Activated CD4-positive, alpha-beta memory T cell treated with anti-CD3 and anti-CD28 coated beads, Interleukin-2, amount 10 ng/mL, durations not matched to agents 7 days and 5 days (primary cell): ENCODE measurements at regions not wholly inside any gene's neighbourhood (a gene's known extent, or its start where the extent isn't known, plus 50 kb on each side); places are given as distances from the start of the nearest gene placed in this dataset.

ENCODE experiments used
- CTCF ChIA-PET: fragments of 350-600 bp; sonication (Branson Sonifier 250); formaldehyde crosslinking; loops from one replicate; lab custom pipeline; 2021; ENCODE audit warnings: antibody characterized with exemption, inconsistent platforms; lab: Charles Lee
- POLR2A ChIA-PET: fragments of 350-600 bp; sonication (Branson Sonifier 250); formaldehyde crosslinking; loops from one replicate; lab custom pipeline; 2021; ENCODE audit warnings: antibody characterized with exemption; lab: Charles Lee
- DNase-seq: peaks from one replicate; pipeline ENCODE4 v3.0.0-alpha.2; 2020
- H3K27ac Mint-ChIP-seq: one replicate; pipeline ENCODE4 v1.8.0; 2021; ENCODE audit warnings: mild to moderate bottlenecking, mixed read lengths
- H3K27me3 Mint-ChIP-seq: one replicate; pipeline ENCODE4 v1.8.0; 2021; ENCODE audit warnings: mixed read lengths
- H3K36me3 Mint-ChIP-seq: one replicate; pipeline ENCODE4 v1.8.0; 2021; ENCODE audit warnings: low read depth, mixed read lengths
- H3K4me1 Mint-ChIP-seq: one replicate; pipeline ENCODE4 v1.8.0; 2021; ENCODE audit warnings: mixed read lengths
- H3K4me3 Mint-ChIP-seq: one replicate; pipeline ENCODE4 v1.8.0; 2021; ENCODE audit warnings: mild to moderate bottlenecking, mixed read lengths
- H3K9me3 Mint-ChIP-seq: one replicate; pipeline ENCODE4 v1.8.0; 2021; ENCODE audit warnings: mixed read lengths

DNA sequence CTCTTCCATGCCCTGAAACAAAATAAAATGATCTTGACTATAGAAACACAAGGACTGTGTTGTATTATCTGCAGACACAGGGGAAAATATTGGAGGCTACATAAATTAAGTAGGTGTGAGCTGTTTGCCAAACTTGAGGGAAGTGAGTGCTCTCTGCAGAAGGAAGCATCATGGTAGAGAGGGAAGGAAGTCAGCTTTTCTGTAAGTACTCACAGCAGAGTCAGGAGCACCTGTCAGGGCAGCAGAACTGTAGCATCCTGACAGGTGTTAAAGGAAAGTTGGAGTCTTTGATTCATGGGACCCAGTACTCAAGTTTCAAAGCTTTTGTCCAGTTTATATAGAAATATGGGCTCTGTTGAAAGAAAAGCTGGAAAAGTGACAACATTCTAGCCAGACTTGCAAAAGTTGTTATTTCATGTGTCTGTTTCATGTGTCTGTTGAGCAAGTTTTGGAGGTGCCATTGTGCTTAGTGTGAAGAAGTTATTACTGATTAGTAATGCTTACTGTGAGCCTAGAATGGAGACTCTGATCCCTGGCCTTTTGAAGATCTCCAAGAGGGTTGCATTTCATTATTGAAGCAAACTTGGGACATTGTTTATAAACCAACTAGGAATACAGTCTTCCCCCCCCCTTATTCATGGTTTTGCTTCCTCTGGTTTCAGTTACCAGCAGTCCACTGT, 194.7 kb downstream of the SPATA31D1 start:
- no peak for DNase-seq
- H3K27ac Mint-ChIP-seq: no peak overlapping the region
- H3K4me3 Mint-ChIP-seq: no peak overlapping the region
- no peaks in the 10 kb centered on the region for H3K4me1 Mint-ChIP-seq
- no peaks in the 10 kb centered on the region for H3K27me3 Mint-ChIP-seq
- POLR2A ChIA-PET: no interaction called here
- peaks cover 18% of the 10 kb centered on the region for H3K9me3 Mint-ChIP-seq
- H3K36me3 Mint-ChIP-seq: no peaks in the 10 kb centered on the region
- CTCF ChIA-PET: no interaction called here

DNA sequence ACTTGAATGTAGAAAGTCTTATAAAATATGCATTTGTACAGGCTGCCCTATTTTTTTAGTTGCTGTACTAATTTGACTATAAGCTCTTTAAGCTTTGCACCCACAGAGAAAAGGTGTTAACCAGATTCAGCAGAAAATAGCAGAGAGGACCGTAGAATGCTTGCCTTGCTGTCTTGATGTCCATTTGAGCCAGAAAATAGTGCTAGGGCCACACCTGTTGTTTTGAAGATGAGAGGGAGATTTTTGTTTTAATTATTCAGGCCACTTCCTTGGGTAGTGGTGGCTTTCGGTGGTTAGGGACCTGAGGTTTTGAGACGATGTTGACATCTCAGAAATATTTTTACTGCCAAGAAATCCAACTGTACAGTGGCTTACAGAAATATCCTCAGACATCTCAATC, 196.0 kb downstream of the SPATA31D1 start:
- ChIA-PET CTCF (no interaction called here), POLR2A (no interaction called here)
- Mint-ChIP-seq H3K4me3 (no peak overlapping the region), H3K27ac (no peak overlapping the region), H3K27me3 (no peaks in the 10 kb centered on the region), H3K4me1 (no peaks in the 10 kb centered on the region), H3K9me3 (peaks cover 18% of the 10 kb centered on the region), H3K36me3 (no peaks in the 10 kb centered on the region)
- DNase-seq: no peak

DNA sequence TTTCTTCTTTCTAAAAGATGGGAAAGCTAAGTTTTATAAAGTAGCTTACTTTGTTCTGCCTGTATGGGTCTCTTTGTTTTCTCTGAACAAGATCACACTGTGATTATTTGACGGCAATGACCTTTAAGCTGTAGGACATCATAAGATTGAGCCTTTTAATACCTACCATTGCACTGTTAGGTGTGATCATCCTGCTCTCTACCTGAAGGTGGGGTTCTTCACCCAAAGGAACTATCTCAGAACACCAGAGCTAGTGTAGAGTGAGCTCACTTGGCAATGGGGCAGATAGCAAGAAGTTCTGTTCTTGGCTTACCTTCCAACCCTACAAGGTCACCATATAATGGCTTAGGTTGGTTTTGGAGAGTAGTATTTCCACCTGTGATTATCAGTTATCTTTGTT, 200.2 kb downstream of the SPATA31D1 start:
- peaks cover 6% of the 10 kb centered on the region for H3K9me3 Mint-ChIP-seq
- no peak for DNase-seq
- H3K4me3 Mint-ChIP-seq: no peak overlapping the region
- H3K4me1 Mint-ChIP-seq: no peaks in the 10 kb centered on the region
- H3K36me3 Mint-ChIP-seq: no peaks in the 10 kb centered on the region
- ChIA-PET CTCF (no interaction called here), POLR2A (no interaction called here)
- no peaks in the 10 kb centered on the region for H3K27me3 Mint-ChIP-seq
- no peak overlapping the region for H3K27ac Mint-ChIP-seq

DNA sequence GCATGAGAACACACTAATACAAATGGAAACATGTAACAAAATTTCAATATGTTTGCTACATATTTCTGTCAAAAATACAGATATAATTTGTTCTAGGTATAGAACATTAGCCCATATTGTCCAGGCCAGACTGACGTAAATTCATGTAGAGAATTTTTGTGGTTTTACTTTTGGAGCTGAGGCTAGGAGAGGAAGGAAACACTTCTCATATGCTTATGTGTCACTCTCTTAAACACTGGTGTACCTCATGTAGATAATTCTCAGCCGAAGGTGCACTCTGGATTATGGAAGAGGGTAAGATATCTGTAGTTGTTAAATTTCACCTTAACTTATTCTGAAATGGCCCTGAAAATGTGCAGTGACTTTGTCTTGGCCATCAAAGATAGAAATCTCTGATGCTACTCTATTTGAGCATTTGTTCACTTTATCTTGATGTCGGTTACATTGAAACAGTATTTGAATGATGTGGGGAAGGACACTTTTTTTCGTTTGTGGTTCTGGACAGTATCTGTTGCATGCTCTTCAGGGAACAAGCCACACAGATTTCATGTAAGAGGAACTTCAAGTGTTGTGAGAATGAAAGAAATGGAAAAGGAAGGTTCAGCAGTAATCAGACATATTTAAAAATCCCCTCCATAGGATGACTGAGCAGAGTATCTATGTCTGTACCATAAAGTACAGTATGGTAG, 202.7 kb downstream of the SPATA31D1 start:
- H3K4me1 Mint-ChIP-seq: no peaks in the 10 kb centered on the region
- peaks cover 11% of the 10 kb centered on the region for H3K9me3 Mint-ChIP-seq
- no peak for DNase-seq
- ChIA-PET CTCF (no interaction called here), POLR2A (no interaction called here)
- H3K36me3 Mint-ChIP-seq: no peaks in the 10 kb centered on the region
- no peak overlapping the region for H3K27ac Mint-ChIP-seq
- H3K27me3 Mint-ChIP-seq: no peaks in the 10 kb centered on the region
- H3K4me3 Mint-ChIP-seq: no peak overlapping the region

DNA sequence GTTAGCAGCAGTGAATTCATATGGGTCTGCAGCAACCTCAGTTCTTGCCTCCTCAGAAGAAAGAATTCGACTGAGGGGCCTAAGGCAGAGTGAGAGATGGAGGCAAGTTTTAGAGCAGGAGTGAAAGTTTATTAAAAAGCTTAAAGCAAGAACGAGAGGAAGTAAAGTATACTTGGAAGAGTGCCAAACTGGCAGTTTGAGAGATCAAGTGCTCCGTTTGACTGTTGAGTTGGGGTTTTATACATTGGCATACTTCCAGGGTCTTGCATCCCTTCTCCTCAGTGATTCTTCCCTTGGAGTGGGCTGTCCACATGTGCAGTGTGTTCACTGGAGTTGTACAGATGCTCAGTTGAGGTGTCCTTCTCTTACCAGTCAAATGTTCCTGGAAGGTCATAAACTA, 203.6 kb downstream of the SPATA31D1 start:
- ChIA-PET POLR2A (no interaction called here), CTCF (no interaction called here)
- Mint-ChIP-seq H3K4me1 (no peaks in the 10 kb centered on the region), H3K27me3 (no peaks in the 10 kb centered on the region), H3K36me3 (no peaks in the 10 kb centered on the region), H3K9me3 (peaks cover 11% of the 10 kb centered on the region), H3K27ac (no peak overlapping the region), H3K4me3 (no peak overlapping the region)
- DNase-seq: no peak

DNA sequence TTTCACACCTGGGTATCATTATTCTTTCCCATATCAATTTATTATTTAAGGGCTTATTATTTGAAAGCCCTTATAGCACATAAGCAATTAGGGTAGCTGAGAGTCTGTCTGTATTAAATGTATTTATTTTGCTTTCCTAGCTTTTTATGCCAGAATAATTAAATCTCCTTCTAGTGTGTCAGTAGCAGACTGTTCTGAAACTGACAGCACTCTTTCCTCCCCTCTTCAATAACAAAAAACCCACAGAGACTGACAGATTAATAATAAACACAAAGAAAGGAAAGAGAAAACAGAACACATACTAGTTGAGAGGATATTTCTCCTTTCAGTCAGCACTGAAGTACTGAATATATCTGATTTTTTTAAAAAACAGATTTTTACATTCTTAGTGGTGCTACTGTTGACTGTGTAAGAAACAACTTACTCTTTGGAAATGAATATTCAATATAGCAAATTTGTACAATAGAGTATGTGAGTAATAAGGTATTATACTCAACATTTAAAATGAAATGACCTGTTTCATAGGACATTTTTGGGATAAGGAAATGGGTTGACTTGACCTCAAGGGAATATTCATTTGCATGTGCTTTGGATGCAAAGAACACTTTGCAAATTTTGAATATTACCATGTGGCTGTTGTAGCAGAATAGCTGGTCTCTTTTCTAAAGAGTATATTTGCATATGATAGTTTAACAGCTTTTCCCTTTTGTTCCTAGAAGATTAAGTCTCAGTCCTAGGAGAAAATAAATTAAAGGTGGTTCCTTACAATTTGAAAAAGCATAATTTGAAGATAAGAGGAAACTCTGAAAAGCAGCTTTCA, 208.3 kb downstream of the SPATA31D1 start:
- ChIA-PET POLR2A (no interaction called here), CTCF (no interaction called here)
- no peaks in the 10 kb centered on the region for H3K4me1 Mint-ChIP-seq

DNA sequence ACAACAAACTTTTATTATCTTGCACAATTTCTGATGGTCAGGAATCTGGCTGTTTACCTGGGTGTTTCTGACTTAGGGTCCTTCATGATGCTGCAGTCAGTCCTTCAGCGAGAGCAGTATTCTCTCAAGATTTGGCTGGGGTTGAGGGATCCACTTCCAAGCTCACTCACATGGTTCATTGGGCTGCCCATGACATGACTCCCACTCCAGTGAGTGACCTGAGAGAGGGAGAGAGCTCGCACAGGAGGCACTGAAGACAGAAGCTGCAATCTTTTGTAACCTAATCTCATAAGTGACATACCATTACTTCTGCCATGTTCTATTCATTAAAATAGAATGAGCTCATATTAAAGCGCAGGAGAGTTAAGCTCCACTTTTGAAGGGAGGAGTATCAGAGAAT, 212.6 kb downstream of the SPATA31D1 start:
- Mint-ChIP-seq H3K27me3 (no peaks in the 10 kb centered on the region), H3K9me3 (no peaks in the 10 kb centered on the region), H3K4me1 (no peaks in the 10 kb centered on the region), H3K36me3 (no peaks in the 10 kb centered on the region), H3K27ac (no peak overlapping the region), H3K4me3 (no peak overlapping the region)
- CTCF ChIA-PET: no interaction called here
- POLR2A ChIA-PET: no interaction called here
- no peak for DNase-seq

More for the DNA sequence above, 208.3 kb downstream of the SPATA31D1 start:
- DNase-seq: no peak
- H3K27ac Mint-ChIP-seq: no peak overlapping the region
- peaks cover 11% of the 10 kb centered on the region for H3K9me3 Mint-ChIP-seq
- no peak overlapping the region for H3K4me3 Mint-ChIP-seq
- no peaks in the 10 kb centered on the region for H3K27me3 Mint-ChIP-seq
- no peaks in the 10 kb centered on the region for H3K36me3 Mint-ChIP-seq

DNA sequence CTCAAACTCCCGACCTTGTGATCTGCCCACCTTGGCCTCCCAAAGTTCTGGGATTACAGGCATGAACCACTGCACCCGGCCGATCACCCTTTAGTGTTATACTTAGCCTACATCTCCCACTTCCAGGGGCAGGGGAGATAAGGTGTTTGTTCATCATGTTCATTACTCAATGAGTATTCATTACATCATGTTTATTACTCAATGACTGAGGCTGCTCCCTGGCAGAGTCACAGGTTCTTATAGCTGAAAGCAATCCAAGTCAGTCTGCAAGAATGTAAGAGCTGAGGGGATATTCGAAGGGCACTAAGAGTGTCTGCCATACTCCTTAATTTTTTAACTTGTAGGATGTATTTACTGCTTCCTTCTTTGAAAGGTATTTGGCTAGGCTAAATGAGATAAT, 214.2 kb downstream of the SPATA31D1 start:
- Mint-ChIP-seq H3K4me1 (no peaks in the 10 kb centered on the region), H3K4me3 (no peak overlapping the region), H3K27me3 (no peaks in the 10 kb centered on the region), H3K9me3 (no peaks in the 10 kb centered on the region), H3K27ac (no peak overlapping the region), H3K36me3 (no peaks in the 10 kb centered on the region)
- CTCF ChIA-PET: no interaction called here
- no peak for DNase-seq
- POLR2A ChIA-PET: no interaction called here

DNA sequence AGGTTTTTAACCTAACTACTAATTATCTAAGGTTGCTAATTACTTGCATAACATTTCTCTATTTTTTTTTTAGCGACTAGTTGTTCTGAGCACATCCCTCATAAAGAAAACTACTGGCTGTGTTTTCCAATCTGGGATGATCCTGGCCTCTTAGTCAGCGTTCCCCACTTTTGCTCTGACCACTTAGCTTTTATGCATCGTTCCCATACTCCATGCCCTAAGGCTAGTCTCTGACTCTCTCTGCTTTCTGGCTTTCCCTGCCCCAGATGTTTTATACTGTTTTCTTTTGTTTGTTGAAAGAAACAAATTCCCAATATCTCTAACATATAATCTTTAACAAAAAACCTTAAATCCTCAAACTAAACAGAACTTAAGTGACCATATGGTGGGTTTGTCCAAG, 217.9 kb downstream of the SPATA31D1 start:
- no peak overlapping the region for H3K27ac Mint-ChIP-seq
- no peak for DNase-seq
- no peak overlapping the region for H3K4me3 Mint-ChIP-seq
- ChIA-PET POLR2A (no interaction called here), CTCF (no interaction called here)
- no peaks in the 10 kb centered on the region for H3K4me1 Mint-ChIP-seq
- no peaks in the 10 kb centered on the region for H3K36me3 Mint-ChIP-seq
- no peaks in the 10 kb centered on the region for H3K27me3 Mint-ChIP-seq
- H3K9me3 Mint-ChIP-seq: peaks cover 12% of the 10 kb centered on the region

DNA sequence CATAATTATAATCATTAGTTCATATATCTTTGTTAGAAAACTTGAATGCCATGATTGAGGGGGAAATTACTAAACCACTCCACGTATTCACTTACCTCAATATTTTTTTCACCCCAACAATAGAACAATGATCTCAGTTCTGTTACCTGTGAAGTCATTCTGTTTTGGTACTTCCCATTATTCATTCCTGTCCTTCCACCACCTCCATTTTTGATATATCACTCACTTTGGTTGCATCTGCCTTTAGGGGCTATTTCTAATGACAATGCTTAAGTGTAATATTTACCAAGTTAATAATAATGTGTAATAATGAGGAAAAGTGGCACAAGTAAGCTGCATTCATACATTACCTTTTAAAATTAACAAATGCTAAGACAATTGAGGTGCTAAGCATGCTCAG, 218.4 kb downstream of the SPATA31D1 start:
- H3K27me3 Mint-ChIP-seq: no peaks in the 10 kb centered on the region
- H3K27ac Mint-ChIP-seq: no peak overlapping the region
- H3K4me3 Mint-ChIP-seq: no peak overlapping the region
- peaks cover 12% of the 10 kb centered on the region for H3K9me3 Mint-ChIP-seq
- POLR2A ChIA-PET: no interaction called here
- DNase-seq: no peak
- no peaks in the 10 kb centered on the region for H3K36me3 Mint-ChIP-seq
- CTCF ChIA-PET: no interaction called here
- H3K4me1 Mint-ChIP-seq: no peaks in the 10 kb centered on the region

DNA sequence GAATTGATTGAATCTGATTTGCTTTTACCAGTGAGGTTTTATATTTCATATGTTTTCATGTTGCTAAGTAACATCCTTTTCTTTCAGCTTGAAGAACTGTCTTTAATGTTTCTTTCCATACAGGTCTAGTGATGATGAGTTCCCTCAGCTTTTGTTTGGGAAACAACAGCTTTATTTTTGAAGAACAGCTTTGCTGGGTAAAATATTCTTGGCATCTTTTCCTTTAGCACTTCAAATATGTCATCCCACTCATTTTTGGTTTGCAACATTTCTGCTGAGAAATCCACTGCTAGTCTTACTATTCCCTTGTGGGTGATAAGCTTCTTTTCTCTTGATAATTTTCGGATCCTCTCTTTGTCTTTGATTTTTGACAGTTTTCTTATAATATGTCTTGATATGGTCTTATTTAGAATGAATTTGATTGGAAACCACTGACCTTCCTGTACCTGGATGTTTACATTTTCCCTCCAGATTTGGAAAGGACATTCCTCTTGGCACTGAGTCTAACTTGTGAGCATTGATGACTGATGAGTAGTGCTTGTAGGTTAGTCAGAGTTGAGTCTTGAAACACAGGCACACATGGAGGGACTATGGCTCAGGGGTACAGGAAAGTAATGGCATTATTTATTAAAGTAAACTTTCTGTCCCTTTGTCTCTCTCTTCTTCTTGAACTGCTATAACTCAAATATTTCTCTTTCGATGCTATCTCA, 220.3 kb downstream of the SPATA31D1 start:
- Mint-ChIP-seq H3K27ac (no peak overlapping the region), H3K4me1 (no peaks in the 10 kb centered on the region), H3K27me3 (no peaks in the 10 kb centered on the region), H3K9me3 (peaks cover 12% of the 10 kb centered on the region), H3K36me3 (no peaks in the 10 kb centered on the region), H3K4me3 (no peak overlapping the region)
- no peak for DNase-seq
- ChIA-PET POLR2A (no interaction called here), CTCF (no interaction called here)

DNA sequence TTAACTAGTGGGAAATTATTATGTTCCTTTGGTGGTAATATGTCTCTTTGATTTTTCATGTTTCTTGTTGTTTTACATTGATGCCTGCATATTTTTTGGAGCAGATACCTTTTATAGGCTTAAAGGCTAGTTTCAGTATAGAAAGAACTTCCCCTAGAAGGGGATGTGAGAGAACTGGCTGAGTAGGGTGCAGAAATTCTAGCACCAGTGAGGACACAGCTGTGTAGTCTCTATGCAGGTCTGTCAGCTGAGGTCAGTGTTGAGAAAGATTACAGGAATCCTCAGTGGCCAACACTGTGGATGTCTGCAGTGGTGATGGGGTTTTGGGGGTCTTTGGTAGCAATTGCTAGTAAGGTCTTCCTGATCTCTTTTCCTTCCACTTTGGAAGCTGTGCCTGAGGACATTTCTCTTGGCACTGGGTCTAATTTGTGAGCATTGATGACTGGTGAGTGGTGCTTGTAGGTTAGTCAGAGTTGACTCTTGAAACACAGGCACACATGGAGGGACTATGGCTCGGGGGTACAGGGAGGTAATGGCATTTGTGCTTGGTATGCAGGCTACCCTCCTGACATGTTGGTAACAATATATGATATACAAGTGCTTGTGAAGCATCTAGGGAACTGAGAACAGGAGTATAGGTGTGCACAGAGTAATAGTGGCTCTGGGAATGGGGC, 221.4 kb downstream of the SPATA31D1 start:
- Mint-ChIP-seq H3K4me3 (no peak overlapping the region), H3K27ac (no peak overlapping the region), H3K36me3 (no peaks in the 10 kb centered on the region), H3K9me3 (peaks cover 14% of the 10 kb centered on the region), H3K4me1 (no peaks in the 10 kb centered on the region), H3K27me3 (no peaks in the 10 kb centered on the region)
- POLR2A ChIA-PET: no interaction called here
- CTCF ChIA-PET: no interaction called here
- DNase-seq: no peak

DNA sequence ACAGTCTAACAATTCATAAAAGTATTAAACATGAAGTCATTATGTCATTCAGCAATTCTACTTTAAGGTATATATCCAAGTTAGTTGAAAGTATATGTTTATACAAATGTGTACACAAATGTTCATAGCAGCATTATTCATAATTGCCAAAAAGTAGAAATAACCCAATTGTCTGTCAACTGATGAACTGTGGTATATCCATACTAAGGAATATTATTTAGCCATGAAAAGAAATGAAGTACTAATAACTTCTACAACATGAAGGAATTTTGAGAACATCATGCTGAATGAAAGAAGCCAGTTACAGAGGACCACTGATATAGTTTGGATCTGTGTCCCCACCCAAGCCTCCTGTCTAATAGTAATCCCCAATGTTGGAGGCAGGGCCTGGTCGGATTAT, 224.3 kb downstream of the SPATA31D1 start:
- no peaks in the 10 kb centered on the region for H3K27me3 Mint-ChIP-seq
- POLR2A ChIA-PET: no interaction called here
- CTCF ChIA-PET: no interaction called here
- H3K27ac Mint-ChIP-seq: no peak overlapping the region
- H3K36me3 Mint-ChIP-seq: no peaks in the 10 kb centered on the region
- H3K4me3 Mint-ChIP-seq: no peak overlapping the region
- DNase-seq: no peak
- H3K4me1 Mint-ChIP-seq: no peaks in the 10 kb centered on the region
- H3K9me3 Mint-ChIP-seq: peaks cover 24% of the 10 kb centered on the region
